Activated CD8-positive, alpha-beta memory T cell treated with anti-CD3 and anti-CD28 coated beads for 4 hours (primary cell): ENCODE measurements at regions not wholly inside any gene's neighbourhood (a gene's known extent, or its start where the extent isn't known, plus 50 kb on each side); places are given as distances from the start of the nearest gene placed in this dataset.
"Not testable (repeated sequence)": the region's sequence is repeated elsewhere in the genome, so short reads cannot be mapped to it uniquely, and the experiment has no call there.

Experiments
- DNase-seq, 2 donors: peaks; one replicate each; pipeline ENCODE4 v3.0.0-alpha.2; 2020; ENCODE audit warnings: low read depth in 2 of 2

DNA sequence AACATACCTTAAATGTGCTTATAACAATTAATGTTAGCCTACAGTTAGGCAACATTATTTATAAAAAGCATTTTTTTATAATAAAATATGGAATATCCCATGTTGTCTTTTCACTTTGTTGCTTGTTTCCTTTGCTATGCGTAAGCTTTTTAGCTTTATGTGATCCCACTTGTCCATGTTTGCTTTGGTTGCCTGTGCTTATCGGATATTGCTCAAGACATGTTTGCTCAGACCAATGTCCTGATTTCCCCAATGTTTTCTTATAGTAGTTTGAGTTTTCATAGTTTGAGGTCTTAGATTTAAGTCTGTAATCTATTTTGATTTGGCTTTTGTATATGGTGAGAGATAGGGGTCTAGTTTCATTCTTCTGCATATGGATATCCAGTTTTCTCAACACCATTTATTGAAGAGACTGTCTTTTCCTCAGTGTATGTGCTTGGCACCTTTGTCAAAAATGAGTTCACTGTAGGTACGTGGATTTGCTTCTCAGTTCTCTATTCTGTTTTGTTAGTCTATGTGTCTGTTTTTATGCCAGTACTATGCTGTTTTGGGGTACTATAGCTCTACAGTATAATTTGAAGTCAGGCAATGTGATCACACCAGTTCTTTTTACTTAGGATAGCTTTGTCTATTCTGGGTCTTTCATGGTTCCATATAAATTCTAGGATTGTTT, 592.7 kb upstream of the SEMA6D start:
- DNase-seq: no peak

DNA sequence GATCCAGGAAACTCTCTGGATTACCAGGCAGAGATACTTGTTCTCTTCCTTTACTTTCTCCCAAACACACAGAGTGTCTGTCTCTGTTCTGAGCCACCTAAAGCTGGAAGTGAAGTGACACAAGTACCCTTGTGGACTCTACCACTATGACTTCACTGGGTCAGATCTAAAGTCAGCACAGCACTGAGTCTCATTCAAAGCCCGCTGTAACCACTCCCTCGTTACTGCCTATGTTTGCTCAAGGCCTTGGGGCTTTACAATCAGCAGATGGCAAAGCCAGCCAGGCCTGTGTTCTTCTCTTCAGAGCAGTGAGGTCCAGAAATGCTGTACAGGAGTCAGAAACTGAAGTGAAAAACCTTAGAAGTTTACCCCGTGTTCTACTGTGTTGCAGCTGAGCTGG, 588.3 kb upstream of the SEMA6D start:
- no peak for DNase-seq

DNA sequence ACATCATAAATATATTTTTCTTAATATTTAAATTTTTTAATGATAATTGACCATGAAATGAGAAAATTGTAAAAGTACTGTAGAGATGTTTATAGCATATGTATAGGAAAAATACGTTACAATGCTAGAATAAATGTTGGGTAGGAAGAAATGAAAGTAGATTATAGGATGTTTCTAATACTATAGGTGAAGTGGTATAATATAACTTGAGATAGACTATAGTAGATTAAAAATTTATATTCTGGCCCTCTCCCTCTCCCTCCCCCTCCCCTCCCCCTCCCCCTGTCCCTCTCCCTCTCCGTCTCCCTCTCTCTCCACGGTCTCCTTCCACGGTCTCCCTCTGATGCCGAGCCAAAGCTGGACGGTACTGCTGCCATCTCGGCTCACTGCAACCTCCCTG, 585.9 kb upstream of the SEMA6D start:
- DNase-seq: not testable (repeated sequence)

DNA sequence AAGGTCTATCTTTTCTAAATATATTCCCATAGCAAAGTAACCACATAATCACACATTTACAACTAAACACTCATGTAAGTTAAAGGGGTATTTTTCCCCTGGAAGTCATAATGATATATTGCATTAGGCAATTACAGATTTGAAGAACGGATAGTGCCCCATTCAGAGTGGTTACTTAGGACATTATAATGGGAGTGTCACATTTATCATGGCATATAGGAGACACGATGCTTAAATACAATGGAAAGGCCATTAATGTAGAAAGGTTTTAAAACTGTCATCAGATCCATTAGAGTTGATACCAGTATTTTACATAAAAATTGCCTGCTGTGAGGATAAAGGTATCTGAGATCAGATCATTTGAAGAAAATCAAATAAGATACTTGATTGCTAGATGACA, 582.0 kb upstream of the SEMA6D start:
- no peak for DNase-seq

DNA sequence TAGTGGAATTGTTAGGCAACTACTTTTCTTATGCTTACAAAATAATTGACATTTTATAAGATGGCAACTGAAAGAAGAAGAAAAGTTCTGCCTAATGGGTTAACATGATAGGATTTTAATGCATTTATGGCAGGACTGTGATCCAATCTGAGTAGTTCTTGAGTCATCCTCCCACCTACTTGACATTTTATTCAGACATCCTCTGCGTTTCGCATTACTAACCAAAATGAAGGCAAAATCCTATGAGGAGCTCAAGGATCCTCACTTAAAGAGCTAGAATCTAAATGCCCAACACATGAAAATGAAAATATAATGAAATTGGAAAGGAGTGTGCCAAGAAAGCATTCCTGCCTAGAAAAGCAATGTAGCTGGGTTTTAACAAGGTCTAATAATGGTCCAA, 581.1 kb upstream of the SEMA6D start:
- no peak for DNase-seq

DNA sequence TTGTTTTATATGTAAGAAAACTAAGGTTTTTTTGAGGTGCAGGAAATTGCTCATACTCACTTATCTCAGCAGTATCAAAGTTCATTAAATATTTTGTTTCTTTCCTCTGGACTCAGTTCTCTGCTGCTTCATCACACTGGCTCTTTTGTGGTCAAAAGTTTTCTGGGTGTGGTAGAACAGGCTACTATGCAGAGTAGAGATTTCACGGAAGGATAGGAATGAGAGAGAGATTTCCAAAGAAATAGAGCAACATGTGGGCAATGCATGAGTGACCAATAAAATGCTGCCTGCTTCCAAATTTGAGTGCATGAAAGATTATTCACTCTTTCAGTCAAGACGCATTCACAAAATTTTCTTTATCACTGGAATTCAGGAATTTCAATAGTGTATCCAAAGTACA, 577.3 kb upstream of the SEMA6D start:
- no peak for DNase-seq

DNA sequence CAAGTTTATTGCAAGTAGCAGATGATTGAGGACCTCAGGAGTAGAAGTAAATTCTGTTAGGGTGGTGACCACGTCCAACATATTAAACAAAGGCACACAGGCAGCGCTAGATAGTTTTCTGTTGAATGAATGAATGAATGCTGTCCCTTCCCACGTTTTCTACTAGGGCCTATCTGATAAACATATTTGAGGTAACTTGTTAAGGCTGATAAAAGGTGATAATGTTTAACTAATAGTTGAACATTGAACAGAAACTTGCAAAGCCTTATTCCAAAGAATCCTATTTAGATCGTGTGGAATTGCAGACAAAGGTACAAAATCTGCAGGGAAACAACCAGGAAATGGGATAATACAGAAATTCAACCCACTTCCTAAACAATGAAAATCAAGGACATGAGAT, 559.5 kb upstream of the SEMA6D start:
- no peak for DNase-seq

DNA sequence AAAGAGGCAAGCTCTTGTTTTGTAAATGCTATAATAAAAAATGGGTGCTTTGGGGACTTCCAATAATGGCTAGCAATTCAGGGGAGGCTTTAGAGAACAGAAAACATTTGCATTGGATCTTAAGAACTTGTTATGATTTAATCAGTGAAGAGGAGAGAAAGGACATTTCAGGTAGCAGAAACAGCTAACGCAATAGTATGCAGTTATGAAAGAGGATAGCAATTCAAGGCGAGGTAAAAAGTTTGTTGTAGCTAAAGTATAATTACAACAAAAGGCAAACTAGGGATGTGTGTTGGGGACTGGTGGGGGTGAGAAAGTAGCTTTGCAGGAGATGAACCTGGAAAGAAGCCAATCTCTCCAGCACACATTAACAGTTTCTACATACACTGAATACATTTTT, 558.7 kb upstream of the SEMA6D start:
- DNase-seq: no peak

DNA sequence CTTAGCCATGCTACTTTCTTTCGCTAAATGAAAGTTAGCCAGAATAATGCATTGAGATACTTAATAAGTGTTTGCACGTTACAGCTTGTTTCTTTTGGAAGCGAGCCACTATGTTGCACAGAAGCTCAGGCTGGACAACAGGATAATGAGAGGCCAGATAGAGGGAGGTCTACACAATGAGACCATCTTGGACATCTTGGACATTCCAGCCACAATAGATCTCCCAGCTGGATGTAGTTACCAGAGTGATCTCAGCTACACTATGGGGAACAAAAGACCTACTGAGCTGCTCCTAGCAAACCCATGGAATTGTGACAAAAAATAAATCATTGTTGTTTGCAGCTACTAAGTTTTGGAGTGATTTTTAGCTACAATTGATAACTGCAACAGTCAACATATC, 540.1 kb upstream of the SEMA6D start:
- DNase-seq: no peak

DNA sequence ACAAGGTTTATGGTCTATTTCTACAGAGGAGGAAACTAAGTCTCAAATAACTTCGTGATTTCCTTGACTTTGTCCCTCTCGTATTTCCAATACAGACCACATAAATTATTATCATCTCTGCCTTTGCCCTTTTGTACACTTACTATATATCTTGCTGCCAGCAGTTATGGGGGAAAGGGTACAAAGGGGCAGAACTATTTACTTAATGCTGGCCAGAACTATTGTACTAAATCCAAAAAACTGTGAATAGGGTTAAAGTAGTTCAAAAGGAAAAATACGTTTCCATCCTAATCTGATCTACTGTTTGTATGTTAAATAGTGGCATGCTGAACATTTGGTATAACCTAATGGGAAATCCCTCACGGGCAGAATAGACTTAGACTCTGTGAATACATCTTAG, 537.3 kb upstream of the SEMA6D start:
- DNase-seq: no peak

DNA sequence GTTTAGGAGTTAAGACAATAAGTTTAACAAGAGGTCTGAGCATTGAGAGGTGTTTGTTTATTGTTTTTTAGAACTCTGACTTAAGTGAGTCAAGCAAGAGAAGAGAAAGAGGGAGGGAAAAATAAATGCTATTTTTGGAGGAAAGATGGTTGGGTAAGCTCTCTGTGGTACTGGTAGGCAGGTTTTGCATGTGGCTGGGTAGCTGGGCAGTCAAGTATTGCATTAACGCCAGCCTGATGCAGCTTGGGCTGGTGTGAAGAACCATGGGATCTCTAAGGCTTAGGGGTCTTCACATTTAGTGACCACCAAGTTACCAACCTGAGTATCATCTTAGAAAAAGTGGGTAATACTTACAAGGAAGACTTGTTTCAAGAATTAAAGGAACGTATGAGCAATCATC, 534.5 kb upstream of the SEMA6D start:
- no peak for DNase-seq

DNA sequence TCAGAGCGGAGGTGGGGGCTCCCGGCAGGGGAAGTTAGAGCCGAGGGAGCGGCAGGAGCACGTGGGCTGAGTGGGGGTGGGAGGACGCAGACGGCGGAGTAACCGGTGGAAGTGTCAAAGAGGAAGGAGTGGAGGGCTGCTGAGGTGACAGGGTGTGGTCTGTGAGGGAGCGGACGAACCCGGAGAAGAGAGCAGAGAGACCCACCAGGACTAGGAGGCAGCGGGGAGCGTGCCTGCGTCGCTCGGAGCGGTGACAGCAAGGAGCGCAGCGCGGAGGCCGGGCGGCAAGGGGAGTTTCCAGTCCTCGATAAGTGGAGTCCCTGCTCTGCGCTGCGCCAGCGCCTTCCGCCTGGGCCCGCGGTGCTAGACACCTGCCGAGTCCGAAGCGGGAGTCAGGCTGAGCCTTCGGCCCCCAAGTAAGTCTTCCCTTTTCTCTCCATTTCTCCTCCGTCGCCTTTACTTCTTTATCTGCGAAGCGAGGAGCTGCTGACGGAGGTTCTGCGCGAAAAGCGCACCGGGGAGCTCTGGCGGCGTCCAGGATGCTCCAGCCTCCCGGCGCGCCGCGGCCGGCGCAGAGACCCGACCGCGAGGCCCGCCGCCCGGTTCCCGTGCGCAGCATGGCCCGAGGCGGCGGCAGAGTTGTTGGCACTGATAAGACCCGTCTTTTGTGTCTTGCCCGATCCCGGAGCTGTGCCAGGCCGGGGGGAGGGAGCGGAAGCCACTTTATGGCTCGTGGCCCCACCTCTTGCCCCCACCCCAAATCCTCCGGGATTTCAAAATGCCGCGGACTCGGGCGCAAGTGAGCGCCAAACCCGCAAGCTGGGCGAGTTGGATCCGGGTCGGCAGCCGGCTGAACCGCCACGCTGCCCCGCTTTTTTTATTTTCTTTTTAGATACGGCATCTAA, 533.0 kb upstream of the SEMA6D start:
- DNase-seq: no peak

DNA sequence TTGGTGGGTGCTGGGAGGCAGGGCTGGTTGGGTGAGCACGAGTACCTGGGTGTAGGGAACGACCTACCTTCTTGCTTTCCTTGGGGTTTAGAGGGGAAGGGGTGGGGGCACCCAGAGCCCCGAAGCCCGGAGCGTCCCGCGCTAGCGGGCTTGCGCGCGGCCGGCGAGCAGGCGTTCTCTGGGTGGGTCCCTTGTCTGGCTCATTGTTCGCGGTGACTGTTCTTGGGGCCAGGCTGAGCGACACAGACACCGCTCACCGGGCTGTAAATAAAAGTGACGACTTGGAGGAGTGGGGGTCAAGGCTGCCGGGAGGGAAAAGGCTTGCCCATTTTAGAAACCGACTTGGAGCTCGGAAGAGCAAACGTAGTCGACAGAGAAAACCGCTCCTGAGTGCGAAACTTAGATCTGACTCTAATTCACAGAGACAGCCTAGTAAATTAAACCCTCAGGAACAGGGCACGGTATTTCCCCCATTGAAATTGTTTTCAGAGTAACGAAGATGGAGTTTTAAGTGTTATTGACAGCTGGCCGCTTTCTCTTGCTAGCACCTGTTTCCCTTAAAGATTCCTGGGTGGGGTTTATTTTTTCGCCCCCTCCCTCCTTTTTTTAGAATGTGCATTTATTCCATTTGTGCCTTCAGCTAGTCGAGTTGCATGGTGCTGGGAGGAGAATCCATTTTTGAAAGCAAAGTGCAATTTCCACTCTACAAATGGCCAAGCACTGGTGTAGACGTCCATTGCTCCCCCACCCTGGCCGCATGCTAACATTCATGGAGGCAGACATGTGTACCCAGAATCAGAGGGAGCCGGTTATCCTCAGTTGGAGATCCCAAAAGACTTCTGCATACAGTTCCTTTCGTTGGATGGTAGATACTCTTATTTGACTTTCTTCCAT, 532.1 kb upstream of the SEMA6D start:
- DNase-seq: no peak

DNA sequence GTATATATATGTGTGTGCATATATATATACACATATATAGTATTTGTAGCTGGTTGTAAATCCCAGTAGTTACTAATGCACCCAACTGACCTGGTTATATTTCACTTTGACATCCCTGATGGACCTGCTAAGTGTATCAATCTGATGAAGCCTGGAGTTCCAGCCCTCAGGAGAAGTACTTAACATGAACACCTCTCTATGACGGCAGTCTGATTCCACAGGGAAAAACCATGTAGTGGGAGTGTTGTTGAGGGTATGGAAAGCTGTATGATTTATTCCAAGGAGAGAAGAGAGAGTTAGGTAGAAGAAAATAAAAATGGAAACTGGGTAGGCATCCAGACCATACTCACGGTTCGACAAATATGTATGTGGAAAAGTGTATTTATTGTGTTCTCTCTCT, 531.2 kb upstream of the SEMA6D start:
- no peak for DNase-seq

DNA sequence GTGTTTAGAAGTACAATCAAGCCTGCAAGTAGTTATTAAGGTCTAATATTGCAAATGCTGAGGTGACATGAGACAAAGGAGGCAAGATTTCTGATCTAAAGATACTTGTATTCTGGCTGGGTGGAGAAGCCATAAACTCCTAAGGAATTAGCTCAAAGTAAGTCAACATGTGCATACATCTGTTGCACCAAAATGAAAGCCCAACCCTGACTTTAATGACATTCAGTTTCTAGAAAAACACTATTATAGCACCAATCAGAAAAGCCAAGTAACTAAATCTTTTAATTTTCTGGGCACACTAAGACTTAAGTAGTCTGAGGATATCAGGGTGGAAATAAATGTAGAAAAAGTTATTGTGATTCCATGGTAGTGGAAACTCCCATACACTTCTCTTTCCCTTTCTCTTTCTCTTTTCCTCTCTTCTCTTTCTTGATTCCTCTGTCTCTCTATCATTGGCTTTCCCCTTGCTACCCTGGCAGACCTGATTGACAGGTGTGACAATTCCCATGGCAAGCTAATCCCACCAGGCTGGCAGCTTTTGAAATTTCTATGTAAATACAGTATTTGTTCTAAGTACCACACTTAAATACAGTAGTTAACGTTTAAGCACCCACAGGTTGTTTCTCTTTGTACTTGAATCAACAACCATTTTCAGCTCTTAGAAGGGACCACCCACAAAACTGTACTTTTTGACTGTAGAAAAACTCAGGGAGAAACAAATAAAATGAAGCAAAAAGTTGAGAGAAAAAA, 528.4 kb upstream of the SEMA6D start:
- no peak for DNase-seq

DNA sequence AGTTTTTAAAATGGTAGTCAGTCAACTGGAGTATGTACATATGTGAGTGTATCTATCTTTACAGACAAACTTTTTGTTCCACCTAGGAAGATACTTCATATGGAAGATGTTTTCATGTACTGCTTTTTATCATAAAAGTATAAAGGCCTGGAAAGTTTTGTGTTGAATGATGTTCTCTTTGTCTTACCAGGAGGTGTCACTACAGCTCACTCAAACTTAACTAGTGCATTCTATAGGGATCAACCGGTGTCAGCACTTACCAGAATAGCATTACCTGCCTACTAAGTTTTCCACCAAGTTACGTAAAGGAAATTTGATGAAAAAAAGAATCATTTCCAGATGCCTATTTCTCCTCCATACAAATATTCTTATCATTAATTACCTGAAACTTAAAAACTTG, 522.6 kb upstream of the SEMA6D start:
- DNase-seq: no peak

DNA sequence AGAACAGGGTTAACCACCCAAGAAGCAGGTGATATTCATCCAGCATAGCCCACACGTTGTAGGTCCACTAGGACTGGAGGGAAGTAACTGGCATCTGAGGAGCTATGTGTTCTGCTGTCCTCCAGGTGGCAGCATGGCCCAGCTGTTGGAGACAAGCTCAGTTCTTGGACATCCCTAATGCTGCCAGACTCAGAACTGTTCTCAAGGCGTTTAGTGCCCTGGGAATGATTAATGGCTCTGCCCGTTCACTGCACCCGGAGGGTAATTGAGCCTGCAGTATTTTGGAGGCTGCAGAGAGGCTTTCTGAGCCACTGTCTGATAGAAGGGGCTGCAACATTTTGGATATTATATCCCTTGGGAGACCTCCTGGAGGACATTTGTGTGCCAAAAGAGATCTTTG, 521.3 kb upstream of the SEMA6D start:
- DNase-seq: no peak

DNA sequence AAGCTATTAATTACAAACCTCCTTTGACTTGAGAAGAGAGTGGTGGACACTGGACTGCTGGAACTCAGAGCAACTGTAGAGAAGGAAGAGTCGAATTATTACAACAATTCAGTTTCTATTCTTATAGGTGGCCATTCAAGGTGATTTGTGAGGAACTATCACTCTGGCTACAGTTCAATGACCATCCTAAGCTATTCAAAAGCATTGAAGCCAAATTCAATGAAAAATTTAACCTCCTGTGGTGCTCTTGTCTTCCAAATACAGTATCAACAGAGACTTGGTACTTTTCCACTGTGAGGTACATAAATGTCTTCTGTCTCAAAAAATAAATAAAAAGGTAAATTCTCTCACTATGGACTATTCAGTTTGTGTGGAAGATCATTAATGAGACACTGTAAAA, 513.3 kb upstream of the SEMA6D start:
- no peak for DNase-seq

DNA sequence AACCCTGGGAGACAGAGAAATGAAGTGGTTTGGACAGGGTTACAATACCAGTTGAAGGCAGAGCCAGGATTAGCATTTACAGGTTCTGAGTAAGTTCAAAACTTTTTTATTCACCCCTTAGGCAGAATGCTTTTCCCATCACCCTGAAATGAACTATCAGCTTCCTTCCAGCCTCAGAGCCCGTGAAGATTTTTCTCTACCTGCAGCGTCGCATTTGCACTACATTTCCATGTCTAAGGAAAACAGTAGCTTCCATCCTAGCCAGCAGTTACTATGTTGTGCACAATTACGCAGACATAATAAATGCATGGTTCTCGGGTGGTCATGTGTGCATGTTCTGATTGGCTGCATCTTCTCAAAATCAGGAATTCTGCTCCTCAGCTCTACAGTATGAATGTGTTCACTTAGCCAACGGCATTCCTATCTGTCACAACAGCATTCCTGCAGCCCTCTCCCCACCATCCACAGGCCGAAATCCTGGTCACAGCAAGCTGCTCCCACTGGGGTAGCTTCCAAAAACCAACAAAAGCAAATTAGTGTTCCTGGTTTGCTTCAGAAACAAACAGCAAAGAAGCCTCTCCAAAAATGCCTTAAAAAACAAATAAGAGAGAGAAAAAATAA, 510.8 kb upstream of the SEMA6D start:
- DNase-seq: no peak

DNA sequence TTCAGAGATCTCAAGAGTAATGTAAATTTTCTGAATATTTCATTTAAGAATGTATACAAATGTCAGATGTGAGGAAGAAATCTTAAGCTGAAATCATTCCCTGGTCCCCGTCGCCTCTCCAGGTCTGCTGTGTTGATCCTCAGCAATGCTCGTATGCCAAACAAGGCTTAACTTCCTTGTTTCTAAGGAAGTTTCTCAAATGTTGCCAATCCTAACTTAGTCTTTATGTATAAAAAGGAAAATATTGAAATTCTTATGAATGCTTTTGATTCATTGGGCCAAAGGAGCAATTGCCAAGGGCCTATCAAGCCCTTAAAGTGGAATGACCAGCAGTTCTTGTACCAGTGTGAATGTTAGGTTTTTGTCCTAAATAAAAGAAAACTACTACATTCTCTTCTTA, 507.7 kb upstream of the SEMA6D start:
- DNase-seq: no peak
